Naive thymus-derived CD4-positive, alpha-beta T cell (primary cell): ENCODE measurements at regions not wholly inside any gene's neighbourhood (a gene's known extent, or its start where the extent isn't known, plus 50 kb on each side); places are given as distances from the start of the nearest gene placed in this dataset.

Experiments used
- ATAC-seq: fragments of 150-1000 bp; cut with Tn5 transposase; 2 replicates; pipeline ENCODE4 v1.10.0; 2021; ENCODE audit warnings: mild to moderate bottlenecking, moderate library complexity
- CTCF ChIA-PET: fragments of 350-600 bp; sonication (Branson Sonifier 250); formaldehyde crosslinking; loops from one replicate; lab custom pipeline; 2021; ENCODE audit warnings: antibody characterized with exemption; lab: Charles Lee
- POLR2A ChIA-PET: fragments of 350-600 bp; sonication (Branson Sonifier 250); formaldehyde crosslinking; loops from one replicate; lab custom pipeline; 2021; ENCODE audit warnings: antibody characterized with exemption, inconsistent platforms; lab: Charles Lee
- DNase-seq, 9 donors: peaks; one replicate each; pipeline versions ENCODE4 v3.0.0 to v3.0.0-alpha.2; 2020 to 2022; ENCODE audit warnings: mixed read lengths in 1 of 9
- H3K27ac ChIP-seq: one replicate; pipeline ENCODE4 v1.7.0; 2013; ENCODE audit warnings: mild to moderate bottlenecking, low read depth, low read length, moderate library complexity
- H3K27me3 ChIP-seq, 2 donors: one replicate each; pipeline ENCODE4 v1.7.0; 2013; ENCODE audit warnings: low read length in 2 of 2, mild to moderate bottlenecking in 2 of 2, moderate library complexity in 2 of 2; ENCODE audit not compliant: control insufficient read depth in 2 of 2, insufficient read depth in 2 of 2
- H3K36me3 ChIP-seq, 3 experiments: 1 replicate in 2 of 3; 2 replicates in 1 of 3; pipeline ENCODE4 v1.7.0; 2013; ENCODE audit warnings: low read length in 3 of 3, mild to moderate bottlenecking in 3 of 3, moderate library complexity in 1 of 3; ENCODE audit not compliant: insufficient read depth in 3 of 3, control insufficient read depth in 2 of 3
- H3K4me1 ChIP-seq, 2 donors: one replicate each; pipeline ENCODE4 v1.7.0; 2013; ENCODE audit warnings: low read length in 2 of 2, mild to moderate bottlenecking in 2 of 2, moderate library complexity in 1 of 2; ENCODE audit not compliant: control insufficient read depth in 2 of 2, insufficient read depth in 2 of 2
- H3K4me3 ChIP-seq: 2 replicates; pipeline ENCODE4 v1.7.0; 2013; ENCODE audit warnings: mild to moderate bottlenecking, low read length
- H3K9me3 ChIP-seq, 3 experiments: 1 replicate in 2 of 3; 2 replicates in 1 of 3; pipeline ENCODE4 v1.7.0; 2013; ENCODE audit warnings: low read length in 3 of 3; ENCODE audit not compliant: control insufficient read depth in 2 of 3
- H3K27ac Mint-ChIP-seq, 9 donors: one replicate each; pipeline ENCODE4 v1.8.0; 2020 to 2022; ENCODE audit warnings: mixed read lengths in 9 of 9, mild to moderate bottlenecking in 8 of 9, moderate library complexity in 5 of 9, inconsistent platforms in 2 of 9
- H3K27me3 Mint-ChIP-seq, 5 donors: one replicate each; pipeline ENCODE4 v1.8.0; 2021 to 2022; ENCODE audit warnings: mixed read lengths in 5 of 5, mild to moderate bottlenecking in 1 of 5
- H3K36me3 Mint-ChIP-seq, 5 donors: one replicate each; pipeline ENCODE4 v1.8.0; 2020 to 2022; ENCODE audit warnings: mixed read lengths in 5 of 5, mild to moderate bottlenecking in 3 of 5, inconsistent platforms in 1 of 5
- H3K4me1 Mint-ChIP-seq, 7 donors: one replicate each; pipeline ENCODE4 v1.8.0; 2020 to 2022; ENCODE audit warnings: mixed read lengths in 7 of 7, mild to moderate bottlenecking in 3 of 7, inconsistent platforms in 1 of 7
- H3K4me3 Mint-ChIP-seq, 10 donors: one replicate each; pipeline ENCODE4 v1.8.0; 2020 to 2022; ENCODE audit warnings: mild to moderate bottlenecking in 10 of 10, mixed read lengths in 10 of 10, moderate library complexity in 6 of 10, inconsistent platforms in 2 of 10
- H3K9me3 Mint-ChIP-seq, 11 donors: one replicate each; pipeline ENCODE4 v1.8.0; 2020 to 2022; ENCODE audit warnings: mixed read lengths in 11 of 11, mild to moderate bottlenecking in 4 of 11, inconsistent platforms in 1 of 11, moderate library complexity in 1 of 11
- intact Hi-C, 2 donors: fragments of 100-400 bp; cut with micrococcal nuclease; formaldehyde crosslinking; loops; one replicate each; pipeline ENCODE4 v1.15.1; 2023

DNA sequence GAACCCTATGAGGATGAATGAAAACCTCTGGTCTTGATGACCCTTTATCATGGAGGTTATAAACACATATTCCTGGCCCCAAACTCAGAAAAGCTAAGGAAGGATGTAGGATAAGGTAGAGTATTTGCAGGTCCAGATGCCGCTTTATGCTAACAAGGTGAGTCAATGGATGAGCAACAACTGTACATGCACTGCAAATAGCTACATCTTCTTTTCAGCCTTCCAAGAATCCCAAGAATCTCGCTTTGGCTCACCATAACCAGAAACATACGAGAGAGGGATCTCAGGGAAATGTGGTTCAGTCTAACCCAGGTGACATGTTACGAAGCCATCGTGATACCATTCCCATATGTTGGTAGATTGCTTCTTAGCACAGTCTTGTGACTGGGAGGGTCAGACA lies 152.3 kb upstream of the ANKH start:
- H3K9me3 Mint-ChIP-seq = peaks cover 0 to 13% (median 2%) of the 10 kb centered on the region in 11 donors
- ATAC-seq (no peak), DNase-seq (no peak)
- H3K27me3 ChIP-seq = no peaks in the 10 kb centered on the region
- H3K4me1 ChIP-seq = no peaks in the 10 kb centered on the region
- no peaks in the 10 kb centered on the region for H3K4me1 Mint-ChIP-seq
- no peak overlapping the region for H3K27ac Mint-ChIP-seq
- no peak overlapping the region for H3K27ac ChIP-seq
- intact Hi-C loops = no loop called here
- H3K27me3 Mint-ChIP-seq = peaks cover 0 to 41% (median 38%) of the 10 kb centered on the region in 5 donors
- ChIA-PET CTCF (no interaction called here), POLR2A (no interaction called here)
- no peak overlapping the region for H3K4me3 ChIP-seq
- H3K36me3 Mint-ChIP-seq = peaks cover 0 to 4% (median 0%) of the 10 kb centered on the region in 5 donors
- H3K9me3 ChIP-seq = no peaks in the 10 kb centered on the region
- no peaks in the 10 kb centered on the region for H3K36me3 ChIP-seq
- no peak overlapping the region for H3K4me3 Mint-ChIP-seq

DNA sequence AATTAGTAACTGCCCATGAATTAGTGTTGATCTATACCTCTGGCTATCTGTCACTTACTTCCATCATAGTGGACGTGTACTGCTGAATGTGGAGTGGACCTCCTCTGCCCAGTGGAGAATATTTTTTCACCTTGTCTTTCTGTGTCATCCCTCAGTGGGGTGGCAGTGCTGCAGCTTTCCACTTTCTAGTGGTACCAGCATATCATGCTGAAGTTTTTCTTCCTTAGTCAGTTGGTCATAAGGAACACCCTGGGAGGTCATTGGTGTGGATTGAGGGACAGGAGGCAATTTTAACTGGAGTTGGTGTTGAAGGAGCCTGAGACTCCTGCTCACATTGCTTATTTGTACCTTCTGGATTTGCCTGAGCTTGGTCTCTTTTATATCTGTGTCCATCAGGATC lies 151.7 kb upstream of the ANKH start:
- no peak for DNase-seq
- Mint-ChIP-seq H3K36me3 (peaks cover 0 to 4% (median 0%) of the 10 kb centered on the region in 5 donors), H3K27me3 (peaks cover 0 to 38% (median 34%) of the 10 kb centered on the region in 5 donors), H3K4me3 (no peak overlapping the region), H3K4me1 (no peaks in the 10 kb centered on the region), H3K9me3 (peaks cover 0 to 12% (median 2%) of the 10 kb centered on the region in 11 donors), H3K27ac (no peak overlapping the region)
- Histone ChIP-seq H3K27ac (no peak overlapping the region), H3K4me1 (no peaks in the 10 kb centered on the region), H3K4me3 (no peak overlapping the region), H3K27me3 (no peaks in the 10 kb centered on the region), H3K9me3 (no peaks in the 10 kb centered on the region), H3K36me3 (no peaks in the 10 kb centered on the region)
- ATAC-seq = no peak
- intact Hi-C loops = no loop called here
- CTCF ChIA-PET = no interaction called here
- POLR2A ChIA-PET = no interaction called here

DNA sequence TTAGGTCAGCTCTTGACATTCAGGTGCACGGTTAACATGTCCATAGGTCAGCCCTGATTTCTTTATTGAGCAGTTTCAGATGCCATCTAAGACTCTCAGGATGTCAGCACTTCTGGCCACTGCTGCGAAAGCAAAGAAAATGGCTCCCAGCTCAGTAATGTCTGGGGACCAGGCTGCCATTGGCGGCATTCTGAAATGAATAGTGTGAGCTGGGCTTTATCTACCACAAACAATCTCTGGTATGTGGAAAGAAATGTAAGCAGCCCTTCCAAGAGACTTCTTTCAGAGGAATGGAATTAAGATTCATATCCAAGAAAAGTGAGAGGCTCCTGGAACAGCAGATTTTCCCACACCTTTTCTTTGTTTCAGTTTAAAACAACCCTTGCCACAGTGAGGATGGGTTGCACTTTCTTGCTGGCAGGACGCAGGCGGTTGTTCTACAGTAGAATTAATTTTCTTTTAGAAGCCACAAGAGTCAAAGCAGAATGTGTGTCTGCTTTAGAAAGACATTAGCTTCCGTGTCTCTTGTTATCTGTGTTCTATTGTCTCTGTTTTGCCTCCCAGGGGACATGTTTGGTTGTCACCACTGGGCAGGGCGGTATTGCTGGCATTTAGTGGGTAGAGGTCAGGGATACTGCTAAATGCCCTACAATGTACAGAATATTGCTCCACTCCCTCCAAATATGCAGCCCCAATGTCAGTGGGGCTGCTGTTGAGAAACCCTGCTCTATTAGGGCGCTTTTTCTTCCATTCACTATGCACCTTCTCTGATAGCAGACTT lies 149.9 kb upstream of the ANKH start:
- intact Hi-C loops = no loop called here
- H3K27me3 ChIP-seq = no peaks in the 10 kb centered on the region
- no peak for DNase-seq
- Mint-ChIP-seq H3K36me3 (peaks cover 0 to 3% (median 0%) of the 10 kb centered on the region in 5 donors), H3K4me1 (no peaks in the 10 kb centered on the region), H3K4me3 (no peak overlapping the region), H3K9me3 (peaks cover 0 to 5% (median 0%) of the 10 kb centered on the region in 11 donors), H3K27me3 (peaks cover 0 to 28% (median 19%) of the 10 kb centered on the region in 5 donors), H3K27ac (no peak overlapping the region)
- H3K4me1 ChIP-seq = no peaks in the 10 kb centered on the region
- no peak for ATAC-seq
- ChIA-PET CTCF (no interaction called here), POLR2A (no interaction called here)
- no peak overlapping the region for H3K4me3 ChIP-seq
- H3K36me3 ChIP-seq = no peaks in the 10 kb centered on the region
- no peaks in the 10 kb centered on the region for H3K9me3 ChIP-seq
- no peak overlapping the region for H3K27ac ChIP-seq

DNA sequence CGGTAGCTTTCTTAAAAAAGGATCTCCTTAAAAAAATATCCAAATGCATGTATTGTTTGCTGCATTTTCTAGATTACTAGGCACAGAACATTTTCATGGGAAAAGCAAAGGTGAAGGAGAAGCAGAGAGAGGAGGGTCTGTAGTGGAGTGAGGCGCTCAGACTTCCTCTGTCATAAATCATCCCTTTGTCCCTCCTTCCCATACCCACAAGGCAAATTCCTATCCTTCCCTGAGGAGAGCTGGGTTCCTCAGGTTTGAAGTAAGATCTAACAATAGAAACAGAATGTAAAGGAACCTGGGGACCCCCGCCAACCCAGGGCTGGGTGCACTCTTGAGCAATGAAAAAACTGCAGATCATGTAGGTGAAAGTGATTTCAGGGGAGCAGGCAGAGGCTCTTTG lies 149.2 kb upstream of the ANKH start:
- Histone ChIP-seq H3K36me3 (no peaks in the 10 kb centered on the region), H3K9me3 (no peaks in the 10 kb centered on the region), H3K27ac (no peak overlapping the region), H3K4me3 (no peak overlapping the region), H3K4me1 (no peaks in the 10 kb centered on the region), H3K27me3 (no peaks in the 10 kb centered on the region)
- Mint-ChIP-seq H3K9me3 (peaks cover 0 to 5% (median 0%) of the 10 kb centered on the region in 11 donors), H3K4me3 (no peak overlapping the region), H3K4me1 (no peaks in the 10 kb centered on the region), H3K27me3 (peaks cover 0 to 22% (median 15%) of the 10 kb centered on the region in 5 donors), H3K27ac (no peak overlapping the region), H3K36me3 (peaks cover 0 to 3% (median 0%) of the 10 kb centered on the region in 5 donors)
- ATAC-seq = no peak
- intact Hi-C loops = no loop called here
- ChIA-PET POLR2A (no interaction called here), CTCF (no interaction called here)
- no peak for DNase-seq

DNA sequence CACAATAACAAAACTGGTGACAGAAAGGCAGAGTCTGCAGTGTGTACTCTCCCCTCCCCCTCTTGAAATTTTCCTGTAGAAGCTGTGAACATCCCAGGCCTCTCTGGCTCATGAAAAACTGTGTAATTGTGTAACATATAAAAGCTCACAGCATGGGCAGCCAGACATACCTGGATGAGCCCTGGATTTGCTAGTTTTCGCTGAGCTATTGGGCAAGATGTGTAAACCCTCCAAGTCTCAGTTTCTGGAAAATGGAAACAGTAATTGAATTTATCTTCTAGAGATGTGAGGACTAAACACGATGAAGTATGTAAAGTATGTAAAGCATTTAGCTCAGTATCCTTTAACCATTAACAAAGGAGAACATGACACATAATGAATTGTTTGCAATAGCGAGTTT lies 143.2 kb upstream of the ANKH start:
- Mint-ChIP-seq H3K9me3 (peaks cover 0 to 2% (median 0%) of the 10 kb centered on the region in 11 donors), H3K4me1 (no peaks in the 10 kb centered on the region), H3K36me3 (peaks cover 0 to 3% (median 0%) of the 10 kb centered on the region in 5 donors), H3K4me3 (no peak overlapping the region), H3K27ac (no peak overlapping the region), H3K27me3 (peaks cover 0 to 7% (median 0%) of the 10 kb centered on the region in 5 donors)
- CTCF ChIA-PET = interaction anchor here (0.5 to 1.4 kb wide), 4 partner anchors 15 to 329 kb away, joined by 3 to 4 read pairs (median 3); no protein-coding TSS in a partner anchor
- DNase-seq (no peak), ATAC-seq (no peak)
- POLR2A ChIA-PET = no interaction called here
- Histone ChIP-seq H3K27ac (no peak overlapping the region), H3K9me3 (no peaks in the 10 kb centered on the region), H3K4me3 (no peak overlapping the region), H3K36me3 (no peaks in the 10 kb centered on the region), H3K27me3 (no peaks in the 10 kb centered on the region), H3K4me1 (no peaks in the 10 kb centered on the region)
- intact Hi-C loops = loop anchor here (1.0 to 2.0 kb wide), 9 partner anchors 58 to 663 kb away; no protein-coding TSS in a partner anchor

DNA sequence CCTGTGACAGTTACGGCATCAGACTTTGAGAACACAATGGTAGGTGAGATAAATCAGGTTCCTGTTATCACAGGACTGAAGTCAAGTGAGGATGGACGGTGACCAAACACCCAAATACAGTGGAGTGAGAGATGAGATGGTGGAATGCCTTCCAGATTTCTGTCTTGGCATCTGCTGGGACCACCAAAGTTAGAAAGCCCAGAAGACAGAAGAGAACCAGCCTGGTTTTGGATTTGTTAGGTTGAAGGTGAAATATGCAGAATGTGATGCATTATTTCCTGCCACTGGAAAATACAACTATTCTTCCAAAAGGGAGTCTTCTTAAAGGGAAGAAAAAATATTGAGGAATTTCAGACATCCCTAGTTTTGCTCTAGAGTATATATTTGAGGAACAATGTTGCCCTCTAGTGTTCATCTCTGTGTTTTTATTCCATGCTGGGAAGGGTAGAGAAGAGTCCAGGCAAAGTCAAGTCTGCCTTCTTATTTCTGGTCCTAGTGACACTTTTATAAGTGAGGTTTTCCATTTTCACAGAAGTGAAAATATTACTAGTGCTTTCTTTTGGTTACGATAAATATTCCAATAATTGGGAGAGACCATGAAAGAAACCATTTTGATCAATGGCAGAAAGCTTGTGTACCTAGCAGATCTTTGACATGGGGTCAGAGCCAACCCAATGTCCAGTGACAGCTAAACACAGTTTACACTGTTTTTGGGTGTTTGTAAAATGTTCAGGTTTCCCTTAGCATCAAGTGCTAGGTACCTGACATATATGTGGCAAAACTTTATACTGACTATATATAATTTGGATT lies 142.3 kb upstream of the ANKH start:
- H3K27me3 Mint-ChIP-seq = peaks cover 0 to 7% (median 0%) of the 10 kb centered on the region in 5 donors
- CTCF ChIA-PET = interaction anchor here (0.6 to 1.4 kb wide), 2 partner anchors 11 to 328 kb away, joined by 3 read pairs; no protein-coding TSS in a partner anchor
- peaks cover 0 to 2% (median 0%) of the 10 kb centered on the region in 11 donors for H3K9me3 Mint-ChIP-seq
- Histone ChIP-seq H3K36me3 (no peaks in the 10 kb centered on the region), H3K27ac (no peak overlapping the region), H3K9me3 (no peaks in the 10 kb centered on the region), H3K4me1 (no peaks in the 10 kb centered on the region), H3K4me3 (no peak overlapping the region), H3K27me3 (no peaks in the 10 kb centered on the region)
- H3K4me1 Mint-ChIP-seq = no peaks in the 10 kb centered on the region
- peak in 5 of 9 donors; percentile 15 to 41 (median 31) for DNase-seq
- no peak overlapping the region for H3K4me3 Mint-ChIP-seq
- H3K27ac Mint-ChIP-seq = no peak overlapping the region
- peak; percentile 73 for ATAC-seq
- intact Hi-C loops = loop anchor here (1.0 to 2.0 kb wide), 9 partner anchors 57 to 662 kb away; no protein-coding TSS in a partner anchor
- POLR2A ChIA-PET = no interaction called here
- H3K36me3 Mint-ChIP-seq = peaks cover 0 to 3% (median 0%) of the 10 kb centered on the region in 5 donors
